HG02884 (cell line): ENCODE measurements at regions not wholly inside any gene's neighbourhood (a gene's known extent, or its start where the extent isn't known, plus 50 kb on each side); places are given as distances from the start of the nearest gene placed in this dataset.

Experiments
- ATAC-seq: cut with Tn5 transposase; IDR thresholded peaks from one replicate; pipeline ENCODE4 v1.9.1; 2021; ENCODE audit warnings: mild to moderate bottlenecking, moderate library complexity; ENCODE audit not compliant: unreplicated experiment

- no peak for ATAC-seq
These were observed 497.7 kb upstream of the MEF2C start for GRCh38 chr5:89380635-89381034.

GRCh38 chr5:89377767-89378455 lies 494.9 kb upstream of the MEF2C start:
- no peak for ATAC-seq

- no peak for ATAC-seq
These were observed 492.0 kb upstream of the MEF2C start for GRCh38 chr5:89374818-89375521.

- no peak for ATAC-seq
These were observed 491.3 kb upstream of the MEF2C start for GRCh38 chr5:89374144-89374784.

- ATAC-seq = no peak
These were observed 489.2 kb upstream of the MEF2C start for GRCh38 chr5:89372176-89372575.

- no peak for ATAC-seq
These were observed 488.7 kb upstream of the MEF2C start for GRCh38 chr5:89371646-89372045.

- no peak for ATAC-seq
These were observed 476.1 kb upstream of the MEF2C start for GRCh38 chr5:89359046-89359445.

- no peak for ATAC-seq
These were observed 471.0 kb upstream of the MEF2C start for GRCh38 chr5:89353837-89354551.

GRCh38 chr5:89351975-89352374 lies 469.0 kb upstream of the MEF2C start:
- ATAC-seq = no peak

- no peak for ATAC-seq
These were observed 468.2 kb upstream of the MEF2C start for GRCh38 chr5:89351222-89351621.

GRCh38 chr5:89350684-89351083 lies 467.7 kb upstream of the MEF2C start:
- peak; percentile 65 for ATAC-seq

GRCh38 chr5:89349246-89349980 lies 466.4 kb upstream of the MEF2C start:
- ATAC-seq = no peak

- no peak for ATAC-seq
These were observed 463.6 kb upstream of the MEF2C start for GRCh38 chr5:89346573-89346972.

- ATAC-seq = peak; percentile 84
These were observed 460.7 kb upstream of the MEF2C start for GRCh38 chr5:89343666-89344065.

GRCh38 chr5:89342106-89342876 lies 459.3 kb upstream of the MEF2C start:
- ATAC-seq = peak; percentile 26

- no peak for ATAC-seq
These were observed 456.0 kb upstream of the MEF2C start for GRCh38 chr5:89338935-89339334.

GRCh38 chr5:89336111-89336510 lies 453.1 kb upstream of the MEF2C start:
- no peak for ATAC-seq

- no peak for ATAC-seq
These were observed 447.2 kb upstream of the MEF2C start for GRCh38 chr5:89330140-89330539.

GRCh38 chr5:89327608-89328007 lies 444.6 kb upstream of the MEF2C start:
- no peak for ATAC-seq

GRCh38 chr5:89324990-89325389 lies 442.0 kb upstream of the MEF2C start:
- no peak for ATAC-seq
